Caco-2 (cell line): ENCODE measurements at regions not wholly inside any gene's neighbourhood (a gene's known extent, or its start where the extent isn't known, plus 50 kb on each side); places are given as distances from the start of the nearest gene placed in this dataset.

ENCODE experiments used
- BruUV-seq: library from RNA; stranded (reverse); fragments of 400-500 nt; replicated peaks from 2 replicates; lab custom pipeline; 2021; lab: Mats Ljungman, UMichigan
- CTCF ChIA-PET: fragments of 300-600 bp; sonication (Branson Sonifier 250); formaldehyde crosslinking; loops from one replicate; lab custom pipeline; 2022; ENCODE audit warnings: antibody characterized with exemption; lab: Charles Lee
- POLR2A ChIA-PET: fragments of 300-600 bp; sonication (Branson Sonifier 250); formaldehyde crosslinking; loops from one replicate; lab custom pipeline; 2022; ENCODE audit warnings: antibody characterized with exemption; lab: Charles Lee
- DNase-seq, 2 experiments: peaks; one replicate each; pipeline versions ENCODE4 v3.0.0 to v3.0.0-alpha.2; 2020 to 2022
- H3K27me3 ChIP-seq: replicated peaks from 2 replicates; pipeline ENCODE4 v1.6.0; 2011; ENCODE audit warnings: low read length; ENCODE audit not compliant: control insufficient read depth, insufficient read depth
- H3K36me3 ChIP-seq: 2 replicates; pipeline ENCODE4 v1.5.1; 2011; ENCODE audit warnings: low read length; ENCODE audit not compliant: control insufficient read depth, insufficient read depth
- H3K4me1 ChIP-seq: fragments of 250-450 bp; sonication (Bioruptor Pico); 2 replicates; pipeline ENCODE4 v1.5.1; 2020; ENCODE audit warnings: mild to moderate bottlenecking
- H3K4me3 ChIP-seq: 2 replicates; pipeline ENCODE4 v1.5.1; 2011; ENCODE audit warnings: low read depth, mild to moderate bottlenecking, control low read depth, low read length
- H3K9me3 ChIP-seq: fragments of 250-450 bp; sonication (Bioruptor Pico); 2 replicates; pipeline ENCODE4 v1.5.1; 2020; ENCODE audit warnings: mild to moderate bottlenecking, moderate library complexity
- H3K27ac Mint-ChIP-seq: one replicate; pipeline ENCODE4 v1.8.0; 2022; ENCODE audit warnings: mixed read lengths; ENCODE audit not compliant: unreplicated experiment
- H3K27me3 Mint-ChIP-seq: one replicate; pipeline ENCODE4 v1.8.0; 2022; ENCODE audit warnings: mixed read lengths; ENCODE audit not compliant: insufficient read depth, unreplicated experiment
- H3K36me3 Mint-ChIP-seq: one replicate; pipeline ENCODE4 v1.8.0; 2022; ENCODE audit warnings: mild to moderate bottlenecking, mixed read lengths; ENCODE audit not compliant: insufficient read depth, unreplicated experiment
- H3K4me1 Mint-ChIP-seq: one replicate; pipeline ENCODE4 v1.8.0; 2022; ENCODE audit warnings: low read depth, mixed read lengths; ENCODE audit not compliant: unreplicated experiment
- H3K4me3 Mint-ChIP-seq: one replicate; pipeline ENCODE4 v1.8.0; 2022; ENCODE audit warnings: mild to moderate bottlenecking, moderate library complexity, mixed read lengths; ENCODE audit not compliant: unreplicated experiment
- H3K9me3 Mint-ChIP-seq: one replicate; pipeline ENCODE4 v1.8.0; 2022; ENCODE audit warnings: mixed read lengths; ENCODE audit not compliant: unreplicated experiment
- intact Hi-C: fragments of 100-400 bp; cut with micrococcal nuclease; formaldehyde crosslinking; loops from one replicate; pipeline ENCODE4 v1.10.0; 2022; ENCODE audit not compliant: unreplicated experiment
- TF ChIP-seq, protein P1 (sequence below), 2 experiments: fragments of 200-600 bp in 1 of 2; IDR thresholded peaks; 1 replicate in 1 of 2; 2 replicates in 1 of 2; pipeline versions ENCODE4 v1.5.1 to v1.8.0; 2011 to 2022; ENCODE audit warnings: antibody characterized with exemption in 1 of 2, control low read depth in 1 of 2, inconsistent platforms in 1 of 2, low read depth in 1 of 2, low read length in 1 of 2, mild to moderate bottlenecking in 1 of 2, moderate library complexity in 1 of 2; ENCODE audit not compliant: insufficient read depth in 1 of 2, severe bottlenecking in 1 of 2, unreplicated experiment in 1 of 2

DNA sequence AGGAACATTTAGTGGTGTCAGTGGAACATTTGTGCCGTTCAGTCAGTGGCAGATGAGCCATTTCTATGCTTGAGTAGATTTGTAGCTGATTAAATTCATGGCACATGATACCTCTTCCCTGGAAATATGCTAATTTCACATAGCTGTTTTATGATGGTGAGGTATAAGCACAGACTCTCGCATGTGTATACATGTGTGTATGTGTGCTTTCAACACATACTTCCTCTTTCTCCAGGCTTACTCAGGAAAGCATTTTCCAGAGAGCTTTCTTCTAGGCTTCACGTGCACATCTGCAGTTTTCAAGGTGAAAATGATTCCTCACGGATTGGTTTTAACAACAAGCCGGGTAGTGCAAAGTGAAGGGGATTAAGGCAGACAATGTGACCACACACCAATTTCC is 396.5 kb downstream of the HDGFL1 start:
- Mint-ChIP-seq H3K4me1 (no peaks in the 10 kb centered on the region), H3K36me3 (no peaks in the 10 kb centered on the region), H3K4me3 (no peak overlapping the region), H3K27ac (no peak overlapping the region), H3K9me3 (peaks cover 18% of the 10 kb centered on the region), H3K27me3 (no peaks in the 10 kb centered on the region)
- TF ChIP-seq, protein P1, sequence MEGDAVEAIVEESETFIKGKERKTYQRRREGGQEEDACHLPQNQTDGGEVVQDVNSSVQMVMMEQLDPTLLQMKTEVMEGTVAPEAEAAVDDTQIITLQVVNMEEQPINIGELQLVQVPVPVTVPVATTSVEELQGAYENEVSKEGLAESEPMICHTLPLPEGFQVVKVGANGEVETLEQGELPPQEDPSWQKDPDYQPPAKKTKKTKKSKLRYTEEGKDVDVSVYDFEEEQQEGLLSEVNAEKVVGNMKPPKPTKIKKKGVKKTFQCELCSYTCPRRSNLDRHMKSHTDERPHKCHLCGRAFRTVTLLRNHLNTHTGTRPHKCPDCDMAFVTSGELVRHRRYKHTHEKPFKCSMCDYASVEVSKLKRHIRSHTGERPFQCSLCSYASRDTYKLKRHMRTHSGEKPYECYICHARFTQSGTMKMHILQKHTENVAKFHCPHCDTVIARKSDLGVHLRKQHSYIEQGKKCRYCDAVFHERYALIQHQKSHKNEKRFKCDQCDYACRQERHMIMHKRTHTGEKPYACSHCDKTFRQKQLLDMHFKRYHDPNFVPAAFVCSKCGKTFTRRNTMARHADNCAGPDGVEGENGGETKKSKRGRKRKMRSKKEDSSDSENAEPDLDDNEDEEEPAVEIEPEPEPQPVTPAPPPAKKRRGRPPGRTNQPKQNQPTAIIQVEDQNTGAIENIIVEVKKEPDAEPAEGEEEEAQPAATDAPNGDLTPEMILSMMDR (IDR thresholded peaks at IDR 0.05; ENCODE audit: insufficient read depth in 1 of 2, low read depth in 1 of 2, low read length in 1 of 2, severe bottlenecking in 1 of 2, unreplicated experiment in 1 of 2), result no peak
- Histone ChIP-seq H3K9me3 (peaks cover 6% of the 10 kb centered on the region; the same call in 1 of the 2 replicates), H3K27me3 (no peaks in the 10 kb centered on the region), H3K4me3 (no peak overlapping the region), H3K4me1 (no peaks in the 10 kb centered on the region), H3K36me3 (no peaks in the 10 kb centered on the region)
- no TSS peak for BruUV-seq
- no peak for DNase-seq
- intact Hi-C loops, result no loop called here
- CTCF ChIA-PET, result no interaction called here
- POLR2A ChIA-PET, result no interaction called here

DNA sequence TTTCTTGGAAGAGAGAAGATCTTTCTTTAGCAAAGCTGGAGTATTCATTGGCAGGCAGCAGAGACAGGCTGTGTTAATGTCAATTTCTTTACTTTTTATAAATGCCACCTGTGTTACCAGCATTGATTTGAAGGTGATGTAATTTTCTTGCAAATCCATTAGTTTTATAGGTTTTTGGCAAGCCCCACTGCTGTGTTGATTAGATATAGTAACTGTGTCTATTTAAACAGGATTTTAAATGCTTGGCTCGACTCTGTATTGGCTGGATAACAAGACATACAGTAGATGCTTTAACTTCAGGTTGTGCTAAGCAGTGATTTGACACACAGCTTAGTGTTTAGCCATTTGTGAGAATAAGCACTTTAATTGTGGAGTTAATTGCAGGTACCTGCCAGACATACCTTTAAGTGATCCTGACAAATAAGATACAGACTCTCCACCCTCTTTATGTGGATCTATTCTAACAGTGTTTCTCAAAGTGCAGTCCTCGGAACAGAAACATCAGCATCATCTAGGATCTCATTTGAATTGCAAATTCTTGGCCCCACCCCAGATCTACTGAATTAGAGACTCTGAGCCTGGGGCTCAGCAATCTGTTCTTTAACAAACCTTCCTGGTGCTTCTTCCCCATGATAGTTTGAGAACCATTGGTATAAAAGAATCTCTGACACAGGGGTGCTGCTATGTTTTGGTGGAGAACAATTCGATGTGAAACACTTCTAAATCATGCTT is 397.5 kb downstream of the HDGFL1 start:
- DNase-seq, result no peak
- Histone ChIP-seq H3K9me3 (peaks cover 6% of the 10 kb centered on the region; the same call in 1 of the 2 replicates), H3K4me3 (no peak overlapping the region), H3K4me1 (no peaks in the 10 kb centered on the region), H3K27me3 (no peaks in the 10 kb centered on the region), H3K36me3 (no peaks in the 10 kb centered on the region)
- intact Hi-C loops, result no loop called here
- no peak overlapping the region for H3K27ac Mint-ChIP-seq
- no peaks in the 10 kb centered on the region for H3K36me3 Mint-ChIP-seq
- H3K4me1 Mint-ChIP-seq, result no peaks in the 10 kb centered on the region
- H3K4me3 Mint-ChIP-seq, result no peak overlapping the region
- peaks cover 12% of the 10 kb centered on the region for H3K9me3 Mint-ChIP-seq
- TF ChIP-seq, protein P1 (IDR thresholded peaks at IDR 0.05; ENCODE audit: insufficient read depth in 1 of 2, low read depth in 1 of 2, low read length in 1 of 2, severe bottlenecking in 1 of 2, unreplicated experiment in 1 of 2), result no peak
- no TSS peak for BruUV-seq
- POLR2A ChIA-PET, result no interaction called here
- CTCF ChIA-PET, result no interaction called here
- H3K27me3 Mint-ChIP-seq, result no peaks in the 10 kb centered on the region

DNA sequence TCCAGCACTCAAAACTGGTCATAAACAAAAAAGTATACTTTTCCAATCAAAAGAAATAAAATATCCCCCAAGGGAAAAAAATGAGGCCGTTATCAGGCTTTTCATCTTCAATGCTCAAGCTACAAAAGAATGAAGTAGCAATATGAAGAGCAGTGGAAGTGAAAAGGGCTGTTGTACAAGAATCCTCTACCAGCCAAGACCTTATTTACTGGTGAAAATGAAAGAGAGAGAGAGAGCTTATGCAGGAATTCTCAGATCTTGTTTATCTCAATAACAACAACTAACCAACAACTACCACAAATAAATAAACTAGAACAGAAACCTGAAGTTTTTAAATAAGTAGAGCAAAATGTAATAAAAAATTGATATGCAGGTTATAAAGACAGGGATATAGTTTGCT is 400.6 kb downstream of the HDGFL1 start:
- Mint-ChIP-seq H3K27me3 (no peaks in the 10 kb centered on the region), H3K36me3 (no peaks in the 10 kb centered on the region), H3K9me3 (peaks cover 12% of the 10 kb centered on the region), H3K4me1 (no peaks in the 10 kb centered on the region), H3K27ac (no peak overlapping the region), H3K4me3 (no peak overlapping the region)
- DNase-seq, result no peak
- intact Hi-C loops, result no loop called here
- no peaks in the 10 kb centered on the region for H3K27me3 ChIP-seq
- ChIA-PET CTCF (no interaction called here), POLR2A (no interaction called here)
- H3K36me3 ChIP-seq, result no peaks in the 10 kb centered on the region
- H3K4me3 ChIP-seq, result no peak overlapping the region
- peaks cover 6% of the 10 kb centered on the region; the same call in 1 of the 2 replicates for H3K9me3 ChIP-seq
- no peaks in the 10 kb centered on the region for H3K4me1 ChIP-seq
- no TSS peak for BruUV-seq
- TF ChIP-seq, protein P1 (IDR thresholded peaks at IDR 0.05; ENCODE audit: insufficient read depth in 1 of 2, low read depth in 1 of 2, low read length in 1 of 2, severe bottlenecking in 1 of 2, unreplicated experiment in 1 of 2), result no peak
